HUES64 (cell line): ENCODE measurements at regions not wholly inside any gene's neighbourhood (a gene's known extent, or its start where the extent isn't known, plus 50 kb on each side); places are given as distances from the start of the nearest gene placed in this dataset.

Experiments used
- H3K27ac ChIP-seq: 2 replicates; pipeline ENCODE4 v1.7.0; 2013; ENCODE audit warnings: low read depth, low read length, inconsistent platforms
- H3K27me3 ChIP-seq: 2 replicates; pipeline ENCODE4 v1.6.1; 2013; ENCODE audit warnings: mild to moderate bottlenecking, low read length; ENCODE audit not compliant: insufficient read depth
- H3K36me3 ChIP-seq: 2 replicates; pipeline ENCODE4 v1.6.1; 2013; ENCODE audit warnings: mild to moderate bottlenecking, low read length; ENCODE audit not compliant: insufficient read depth
- H3K4me1 ChIP-seq: 2 replicates; pipeline ENCODE4 v1.6.1; 2013; ENCODE audit warnings: mild to moderate bottlenecking, low read length, moderate library complexity; ENCODE audit not compliant: insufficient read depth
- H3K4me3 ChIP-seq: 2 replicates; pipeline ENCODE4 v1.5.1; 2013; ENCODE audit warnings: mild to moderate bottlenecking, low read length, moderate library complexity
- H3K9ac ChIP-seq: 2 replicates; pipeline ENCODE4 v1.6.1; 2013; ENCODE audit warnings: mild to moderate bottlenecking, low read depth, low read length
- H3K9me3 ChIP-seq: 2 replicates; pipeline ENCODE4 v1.6.1; 2013; ENCODE audit warnings: low read depth, low read length; ENCODE audit not compliant: insufficient read depth
- WGBS: fragments of 150-250, 120-280 bp; methylation state at CpG from one replicate; pipeline ENCODE4 v1.1.7; 2013; ENCODE audit warnings: missing lambda C conversion rate; 5-methylcytosine and 5-hydroxymethylcytosine counted together

DNA sequence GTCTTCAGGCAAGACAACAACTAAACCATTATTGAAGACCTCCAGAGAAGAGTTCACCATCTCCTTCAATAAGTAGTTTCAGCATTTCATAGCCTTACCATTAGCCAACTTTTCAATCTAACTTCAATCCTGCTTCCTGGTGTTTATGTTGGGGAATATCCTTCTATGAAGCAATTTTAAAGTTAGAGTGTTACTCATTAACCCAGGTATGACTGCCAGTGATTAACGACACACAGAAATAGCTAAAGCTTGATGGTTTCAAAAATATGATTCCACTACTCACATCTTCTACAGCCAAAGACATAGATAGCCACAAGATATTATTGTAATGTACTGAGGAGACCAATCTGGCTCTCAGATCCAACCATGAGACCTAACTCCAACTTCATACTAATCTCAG is 403.2 kb downstream of the EFNB2 start:
- Histone ChIP-seq H3K9me3 (peaks cover 6% of the 10 kb centered on the region; the same call in 1 of the 2 replicates), H3K36me3 (no peaks in the 10 kb centered on the region), H3K27me3 (no peaks in the 10 kb centered on the region), H3K9ac (no peak overlapping the region), H3K27ac (no peak overlapping the region), H3K4me1 (no peaks in the 10 kb centered on the region), H3K4me3 (no peak overlapping the region)
- WGBS = 100% methylated on average over 1 of the region's 1 CpG

DNA sequence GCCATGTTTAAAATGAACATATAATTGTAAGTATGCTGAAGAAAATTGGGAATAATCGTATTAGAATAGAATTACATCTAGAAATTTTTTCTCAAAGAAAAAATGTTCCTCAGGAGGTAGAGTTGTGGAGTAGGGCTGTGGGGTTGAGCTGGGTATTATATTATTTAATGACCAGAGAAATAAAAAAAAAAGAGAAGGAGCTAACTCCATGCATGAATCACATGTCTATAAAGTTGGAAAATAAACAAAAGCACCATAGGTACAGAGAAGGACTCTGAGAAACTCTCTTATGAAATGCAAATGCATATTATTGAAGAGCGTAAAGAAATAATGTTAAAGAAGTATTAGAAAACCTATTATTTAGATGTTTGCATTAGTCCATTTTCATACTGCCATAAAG is 405.5 kb downstream of the EFNB2 start:
- H3K4me3 ChIP-seq = no peak overlapping the region
- H3K9me3 ChIP-seq = peaks cover 6% of the 10 kb centered on the region; the same call in 1 of the 2 replicates
- H3K36me3 ChIP-seq = no peaks in the 10 kb centered on the region
- no peaks in the 10 kb centered on the region for H3K27me3 ChIP-seq
- H3K9ac ChIP-seq = no peak overlapping the region
- WGBS = no CpG with 5 or more reads among the region's 2 CpGs
- H3K4me1 ChIP-seq = no peaks in the 10 kb centered on the region
- H3K27ac ChIP-seq = no peak overlapping the region

DNA sequence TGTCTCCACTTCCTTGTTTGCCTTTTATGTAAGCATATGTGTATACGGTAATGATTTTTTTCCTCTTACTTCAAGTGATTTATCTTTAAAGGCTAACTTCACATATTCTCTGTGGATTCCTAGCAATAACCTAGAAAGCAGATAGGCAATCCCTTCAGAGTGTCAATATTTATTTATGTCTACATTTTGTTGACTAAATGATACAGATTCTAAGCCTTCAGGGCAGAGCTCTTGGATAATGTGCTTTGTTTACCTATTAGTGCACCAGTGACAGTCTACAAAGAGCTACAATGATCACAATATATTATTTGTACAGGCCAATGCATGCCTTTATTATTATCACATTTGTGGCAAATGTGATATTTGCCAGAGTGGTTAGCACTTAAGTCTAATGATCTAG is 406.2 kb downstream of the EFNB2 start:
- no CpG with 5 or more reads among the region's 1 CpG for WGBS
- Histone ChIP-seq H3K4me1 (no peaks in the 10 kb centered on the region), H3K4me3 (no peak overlapping the region), H3K27ac (no peak overlapping the region), H3K9ac (no peak overlapping the region), H3K36me3 (no peaks in the 10 kb centered on the region), H3K27me3 (no peaks in the 10 kb centered on the region), H3K9me3 (peaks cover 6% of the 10 kb centered on the region; the same call in 1 of the 2 replicates)

DNA sequence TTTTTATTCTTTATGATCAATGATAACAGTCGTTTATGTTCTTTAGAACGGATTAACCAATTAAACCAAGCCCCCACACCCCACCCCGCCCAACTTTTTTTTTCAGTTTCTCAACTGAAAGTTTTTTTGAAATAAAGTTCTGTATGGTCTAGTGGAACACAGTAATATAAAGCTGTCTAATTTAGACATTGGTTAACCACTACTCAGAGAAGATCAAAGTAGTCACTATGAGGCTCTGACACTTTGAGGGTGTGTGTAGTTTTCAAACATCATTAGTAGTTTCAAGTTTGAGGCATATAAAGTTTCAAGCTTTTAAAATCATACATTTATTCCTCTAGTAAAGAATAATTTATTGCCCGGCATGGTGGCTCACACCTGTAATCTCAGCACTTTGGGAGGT is 413.2 kb downstream of the EFNB2 start:
- Histone ChIP-seq H3K36me3 (no peaks in the 10 kb centered on the region), H3K9me3 (no peaks in the 10 kb centered on the region), H3K27me3 (no peaks in the 10 kb centered on the region), H3K4me3 (no peak overlapping the region), H3K4me1 (peaks cover 22% of the 10 kb centered on the region), H3K27ac (no peak overlapping the region), H3K9ac (no peak overlapping the region)
- 100% methylated on average over 1 of the region's 4 CpGs for WGBS

DNA sequence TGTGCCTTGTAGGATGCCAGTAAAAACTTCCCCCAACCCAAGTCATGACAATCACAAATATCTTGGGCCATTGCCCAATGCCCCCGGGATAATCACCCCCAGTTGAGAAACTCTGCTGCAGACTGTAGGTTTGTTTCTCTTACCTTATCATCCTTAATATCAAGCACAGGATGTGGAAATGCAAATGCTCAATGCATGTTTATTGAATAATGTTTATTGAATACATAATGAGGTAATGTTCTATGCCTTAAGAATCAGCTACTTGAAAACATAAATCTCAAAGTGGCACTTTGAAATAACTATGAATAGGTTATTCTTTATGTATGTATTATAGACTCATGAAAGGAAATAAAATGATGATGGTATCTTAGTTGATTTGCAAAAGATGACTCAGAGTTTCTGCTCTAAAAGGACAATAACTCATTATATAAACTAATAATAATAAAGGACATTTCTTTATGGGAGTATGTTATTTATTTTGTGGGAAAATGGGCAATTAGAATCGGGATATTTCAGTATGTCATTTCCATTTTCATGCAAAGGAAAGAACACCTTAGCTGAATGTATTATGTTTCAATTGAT is 414.2 kb downstream of the EFNB2 start:
- peaks cover 29% of the 10 kb centered on the region for H3K4me1 ChIP-seq
- H3K27ac ChIP-seq = no peak overlapping the region
- no peak overlapping the region for H3K9ac ChIP-seq
- H3K4me3 ChIP-seq = no peak overlapping the region
- H3K9me3 ChIP-seq = no peaks in the 10 kb centered on the region
- no peaks in the 10 kb centered on the region for H3K27me3 ChIP-seq
- H3K36me3 ChIP-seq = no peaks in the 10 kb centered on the region
- 97% methylated on average over 2 of the region's 2 CpGs for WGBS

DNA sequence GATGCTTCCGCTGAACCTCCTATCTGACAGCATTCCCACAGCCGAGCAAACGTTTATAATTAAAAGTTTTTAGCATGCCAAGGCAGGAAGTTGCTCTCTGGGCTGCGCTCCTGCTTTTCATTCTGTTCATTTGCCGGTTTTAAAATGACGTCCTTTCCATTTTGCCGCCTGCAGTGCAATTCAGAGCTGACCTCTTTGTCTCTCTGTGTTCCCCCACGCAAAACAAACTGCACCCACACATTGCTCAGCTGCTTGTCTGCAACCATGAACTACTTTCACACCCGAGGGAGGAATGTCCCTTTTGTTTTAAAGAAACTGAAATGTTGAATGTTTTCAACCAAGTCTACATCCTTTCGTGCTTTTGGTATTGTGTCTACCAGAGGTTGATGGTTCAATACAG is 416.5 kb downstream of the EFNB2 start:
- Histone ChIP-seq H3K9ac (no peak overlapping the region), H3K4me3 (no peak overlapping the region), H3K9me3 (no peaks in the 10 kb centered on the region), H3K36me3 (no peaks in the 10 kb centered on the region), H3K27ac (no peak overlapping the region), H3K27me3 (no peaks in the 10 kb centered on the region), H3K4me1 (peaks cover 29% of the 10 kb centered on the region)
- WGBS = 67% methylated on average over 9 of the region's 10 CpGs

DNA sequence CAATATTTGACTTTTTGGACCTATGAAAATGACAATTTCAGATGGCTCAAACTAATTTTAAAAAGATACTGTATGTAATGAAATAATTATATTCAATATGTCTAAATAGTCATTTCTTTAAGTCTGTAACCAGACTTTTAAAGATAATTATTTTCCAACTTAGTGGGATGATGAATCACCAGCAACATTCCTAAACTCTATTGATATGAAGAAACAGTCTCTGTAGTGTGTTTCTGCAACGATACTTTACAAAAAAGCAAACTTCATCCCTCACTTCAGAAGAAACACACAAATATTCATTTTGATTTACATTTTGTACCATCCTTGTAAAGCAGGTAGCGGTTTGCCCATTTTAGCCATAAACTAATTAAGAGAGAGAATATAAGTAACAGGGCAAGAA is 417.4 kb downstream of the EFNB2 start:
- WGBS = 79% methylated on average over 2 of the region's 2 CpGs
- Histone ChIP-seq H3K27ac (no peak overlapping the region), H3K27me3 (no peaks in the 10 kb centered on the region), H3K4me3 (no peak overlapping the region), H3K4me1 (peaks cover 29% of the 10 kb centered on the region), H3K36me3 (no peaks in the 10 kb centered on the region), H3K9ac (no peak overlapping the region), H3K9me3 (no peaks in the 10 kb centered on the region)

DNA sequence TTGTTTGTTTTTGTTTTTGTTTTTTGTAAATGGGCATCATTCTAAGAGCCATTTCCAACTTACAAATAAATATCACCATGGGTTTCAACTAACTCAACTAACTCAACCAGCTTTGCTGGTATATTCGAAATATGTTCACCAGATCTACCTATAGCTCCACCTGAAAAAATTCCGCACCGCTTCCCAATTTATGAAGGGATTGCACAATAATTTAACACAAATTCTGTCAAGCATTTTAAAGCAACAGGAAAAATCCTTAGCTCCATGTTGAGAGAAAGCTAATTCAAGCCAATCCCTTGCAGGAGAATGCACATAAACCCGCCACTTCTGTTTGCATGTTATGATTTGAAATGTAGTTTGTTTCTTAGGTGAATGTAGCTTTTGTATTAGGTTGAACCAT is 417.8 kb downstream of the EFNB2 start:
- Histone ChIP-seq H3K9ac (no peak overlapping the region), H3K9me3 (no peaks in the 10 kb centered on the region), H3K36me3 (no peaks in the 10 kb centered on the region), H3K4me1 (peaks cover 29% of the 10 kb centered on the region), H3K27me3 (no peaks in the 10 kb centered on the region), H3K4me3 (no peak overlapping the region), H3K27ac (no peak overlapping the region)
- 96% methylated on average over 4 of the region's 4 CpGs for WGBS

DNA sequence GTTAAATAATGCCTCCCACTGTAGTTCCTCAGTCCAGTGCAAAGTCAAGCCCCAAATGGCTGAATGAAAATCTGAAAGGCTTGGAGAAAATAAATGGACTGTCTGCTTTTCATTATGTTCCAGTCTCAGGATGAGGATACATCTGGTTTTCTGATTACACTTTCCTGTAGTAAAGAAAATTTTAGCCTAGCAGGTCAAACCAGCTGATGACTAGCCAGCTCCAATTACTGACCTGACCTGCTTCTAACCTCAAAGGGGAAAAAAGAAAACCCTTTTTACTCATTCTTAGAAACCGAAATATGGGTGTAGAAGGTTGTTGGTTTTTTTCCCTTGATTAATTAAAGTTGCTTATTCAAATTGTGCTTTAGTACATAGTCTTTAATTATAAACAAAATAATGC is 418.4 kb downstream of the EFNB2 start:
- no peak overlapping the region for H3K9ac ChIP-seq
- H3K9me3 ChIP-seq = no peaks in the 10 kb centered on the region
- no peaks in the 10 kb centered on the region for H3K27me3 ChIP-seq
- no CpG with 5 or more reads among the region's 1 CpG for WGBS
- H3K27ac ChIP-seq = no peak overlapping the region; the same call in 1 of the 2 replicates
- H3K4me3 ChIP-seq = no peak overlapping the region
- no peaks in the 10 kb centered on the region for H3K36me3 ChIP-seq
- H3K4me1 ChIP-seq = peaks cover 29% of the 10 kb centered on the region

DNA sequence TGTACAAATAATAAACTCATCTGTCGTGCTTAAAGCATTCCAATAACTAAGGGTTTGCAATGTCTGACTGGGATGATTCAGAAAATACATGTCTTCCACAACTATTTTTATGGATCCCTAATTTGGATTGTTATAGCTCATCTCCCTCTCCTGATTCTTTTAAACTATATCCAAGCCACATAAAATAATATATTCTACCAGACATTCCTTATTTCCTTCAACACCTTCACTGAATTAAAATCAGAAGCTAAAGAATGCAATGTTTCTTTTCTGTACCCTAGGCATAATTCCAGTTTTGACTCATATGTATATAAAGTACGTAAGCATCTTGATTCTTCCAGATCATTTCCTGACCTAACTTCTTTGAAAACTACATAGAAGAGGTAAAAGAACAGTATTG is 420.4 kb downstream of the EFNB2 start:
- Histone ChIP-seq H3K4me3 (no peak overlapping the region), H3K4me1 (peaks cover 29% of the 10 kb centered on the region), H3K9ac (no peak overlapping the region), H3K9me3 (no peaks in the 10 kb centered on the region), H3K27ac (no peak overlapping the region), H3K27me3 (no peaks in the 10 kb centered on the region), H3K36me3 (no peaks in the 10 kb centered on the region)
- WGBS = 89% methylated on average over 1 of the region's 2 CpGs

DNA sequence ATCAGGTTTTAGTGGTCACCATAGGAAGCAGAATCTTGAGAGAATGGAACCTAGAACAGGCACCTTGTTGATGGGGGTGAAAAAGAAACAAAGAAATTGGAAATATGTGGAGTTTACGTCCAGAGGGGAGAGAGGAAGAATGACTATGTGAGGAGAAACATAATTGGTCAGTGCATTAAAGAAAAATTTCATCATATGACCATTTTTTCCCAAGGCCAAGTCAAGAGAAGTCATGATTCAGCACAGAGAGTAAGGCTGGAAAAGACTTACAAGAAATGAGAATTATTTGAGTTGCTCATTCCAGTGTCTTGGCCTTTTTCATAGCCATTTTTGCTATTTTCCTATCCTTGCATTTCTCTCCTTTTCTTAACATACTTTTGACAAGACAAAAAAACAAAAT is 421.7 kb downstream of the EFNB2 start:
- peaks cover 23% of the 10 kb centered on the region for H3K4me1 ChIP-seq
- H3K9ac ChIP-seq = no peak overlapping the region
- no peak overlapping the region for H3K27ac ChIP-seq
- H3K27me3 ChIP-seq = no peaks in the 10 kb centered on the region
- H3K36me3 ChIP-seq = no peaks in the 10 kb centered on the region
- 91% methylated on average over 1 of the region's 1 CpG for WGBS
- no peak overlapping the region for H3K4me3 ChIP-seq
- H3K9me3 ChIP-seq = no peaks in the 10 kb centered on the region

DNA sequence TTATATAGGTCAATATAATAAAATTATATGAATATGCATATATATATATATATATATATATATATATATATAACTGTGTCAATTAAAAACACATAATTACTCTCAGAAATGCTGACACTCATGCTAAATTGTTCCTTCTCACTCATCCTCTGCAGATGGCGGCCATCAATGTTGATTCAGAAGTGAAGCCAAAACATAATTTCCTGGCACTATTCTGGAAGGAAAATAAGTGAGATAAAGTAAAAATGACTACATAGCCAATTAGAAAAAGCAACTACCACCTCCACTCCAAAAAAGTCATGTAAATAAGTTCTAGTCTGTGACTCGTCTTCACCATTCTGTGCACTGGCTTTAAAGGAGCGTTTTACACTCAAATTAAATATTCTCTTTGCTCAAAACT is 423.3 kb downstream of the EFNB2 start:
- Histone ChIP-seq H3K27ac (no peak overlapping the region), H3K27me3 (no peaks in the 10 kb centered on the region), H3K36me3 (no peaks in the 10 kb centered on the region), H3K9me3 (no peaks in the 10 kb centered on the region), H3K4me1 (peaks cover 13% of the 10 kb centered on the region), H3K9ac (no peak overlapping the region), H3K4me3 (no peak overlapping the region)
- WGBS = 95% methylated on average over 3 of the region's 3 CpGs
